SK-N-SH (cell line): ENCODE measurements at regions not wholly inside any gene's neighbourhood (a gene's known extent, or its start where the extent isn't known, plus 50 kb on each side); places are given as distances from the start of the nearest gene placed in this dataset.

ENCODE experiments used
- CTCF ChIA-PET: fragments of 300-600, 350-600 bp; formaldehyde crosslinking; extraction: SDS; loops from one replicate; lab custom pipeline; 2021; lab: Yijun Ruan, JAX
- POLR2A ChIA-PET: fragments of 350-600 bp; sonication (Branson Sonifier 250); formaldehyde crosslinking; extraction: SDS; loops from one replicate; lab custom pipeline; 2020; ENCODE audit warnings: antibody characterized with exemption, inconsistent platforms; lab: Yijun Ruan, JAX
- DNase-seq: peaks from one replicate; pipeline ENCODE4 v3.0.0; 2012
- H2AFZ ChIP-seq: fragments of 200-600 bp; sonication (generic); 2 replicates; pipeline ENCODE4 v1.8.1; 2016; ENCODE audit warnings: antibody characterized with exemption, mild to moderate bottlenecking, low read depth
- H3F3A ChIP-seq: fragments of 200-600 bp; sonication (generic); replicated peaks from 2 replicates; pipeline ENCODE3; 2016; ENCODE audit warnings: antibody characterized with exemption, mild to moderate bottlenecking; ENCODE audit not compliant: insufficient read depth
- H3K27ac ChIP-seq, 2 experiments: fragments of 200-500 bp in 1 of 2; fragments of 200-600 bp in 1 of 2; sonication (Bioruptor generic) in 1 of 2; sonication (generic), shearing (Covaris generic) in 1 of 2; 2 replicates each; pipeline versions ENCODE4 v1.5.1 to v1.6.1; 2014 to 2016; ENCODE audit warnings: low read depth in 2 of 2, inconsistent platforms in 1 of 2, low read length in 1 of 2, mild to moderate bottlenecking in 1 of 2, mixed read lengths in 1 of 2
- H3K27me3 ChIP-seq: fragments of 200-600 bp; sonication (generic), shearing (Covaris generic); 2 replicates; pipeline ENCODE4 v1.6.1; 2016; ENCODE audit warnings: mixed run types; ENCODE audit not compliant: insufficient read depth
- H3K36me3 ChIP-seq, 2 experiments: fragments of 200-500 bp in 1 of 2; fragments of 200-600 bp in 1 of 2; sonication (Bioruptor generic) in 1 of 2; sonication (generic) in 1 of 2; replicated peaks in 1 of 2; 2 replicates each; pipeline versions ENCODE3 to v1.5.1; 2014 to 2016; ENCODE audit warnings: low read length in 1 of 2, mild to moderate bottlenecking in 1 of 2; ENCODE audit not compliant: insufficient read depth in 2 of 2, control insufficient read depth in 1 of 2
- H3K4me1 ChIP-seq, 2 experiments: fragments of 200-500 bp in 1 of 2; fragments of 200-600 bp in 1 of 2; sonication (Bioruptor generic) in 1 of 2; sonication (generic), shearing (Covaris generic) in 1 of 2; 2 replicates each; pipeline versions ENCODE4 v1.5.1 to v1.6.1; 2014 to 2016; ENCODE audit warnings: low read depth in 1 of 2, low read length in 1 of 2, mixed run types in 1 of 2; ENCODE audit not compliant: insufficient read depth in 2 of 2, control insufficient read depth in 1 of 2
- H3K4me2 ChIP-seq: fragments of 200-600 bp; sonication (generic), shearing (Covaris generic); 2 replicates; pipeline ENCODE4 v1.6.1; 2017; ENCODE audit warnings: mixed run types
- H3K4me3 ChIP-seq, 2 experiments: fragments of 200-500 bp in 1 of 2; fragments of 200-600 bp in 1 of 2; sonication (Bioruptor generic) in 1 of 2; sonication (generic), shearing (Covaris generic) in 1 of 2; 2 replicates each; pipeline versions ENCODE4 v1.5.1 to v1.8.1; 2014 to 2016; ENCODE audit warnings: low read depth in 2 of 2, inconsistent platforms in 1 of 2, low read length in 1 of 2, mild to moderate bottlenecking in 1 of 2, mixed read lengths in 1 of 2, moderate library complexity in 1 of 2
- H3K79me2 ChIP-seq: fragments of 200-600 bp; sonication (generic); 2 replicates; pipeline ENCODE4 v1.8.1; 2017; ENCODE audit warnings: mild to moderate bottlenecking; ENCODE audit not compliant: insufficient read depth
- H3K9ac ChIP-seq: fragments of 200-600 bp; sonication (generic); 2 replicates; pipeline ENCODE4 v1.6.1; 2017; ENCODE audit warnings: mixed run types
- H3K9me2 ChIP-seq: fragments of 200-600 bp; sonication (generic); 2 replicates; pipeline ENCODE4 v1.6.1; 2017; ENCODE audit warnings: mixed run types
- H3K9me3 ChIP-seq: fragments of 200-600 bp; sonication (generic); 2 replicates; pipeline ENCODE4 v1.6.1; 2017; ENCODE audit warnings: mixed run types, mild to moderate bottlenecking, moderate library complexity
- H4K20me1 ChIP-seq: fragments of 200-600 bp; sonication (generic); 2 replicates; pipeline ENCODE4 v1.6.1; 2017; ENCODE audit warnings: mild to moderate bottlenecking, mixed run types; ENCODE audit not compliant: insufficient read depth
- CHD2 ChIP-seq: fragments of 150-350 bp; IDR thresholded peaks from 2 replicates; pipeline ENCODE4 v1.6.1; 2018; ENCODE audit warnings: low read length; ENCODE audit not compliant: partially characterized antibody
- ELF1 ChIP-seq: IDR thresholded peaks from 2 replicates; pipeline ENCODE4 v1.4.0; 2012
- EZH2phosphoT487 ChIP-seq: fragments of 200-600 bp; sonication (generic); IDR thresholded peaks from 2 replicates; pipeline ENCODE4 v1.6.1; 2017; ENCODE audit warnings: low read depth, mixed run types, mild to moderate bottlenecking, antibody characterized with exemption, moderate library complexity, borderline replicate concordance
- FOXJ3 ChIP-seq: sonication (generic); formaldehyde crosslinking; IDR thresholded peaks from 2 replicates; pipeline ENCODE4 v1.5.1; 2020; ENCODE audit warnings: mild to moderate bottlenecking, missing genetic modification reagents
- IRF3 ChIP-seq: fragments of 150-350 bp; IDR thresholded peaks from 2 replicates; pipeline ENCODE4 v1.6.1; 2016; ENCODE audit warnings: mild to moderate bottlenecking, low read depth, low read length
- JUND ChIP-seq: IDR thresholded peaks from 2 replicates; pipeline ENCODE4 v1.4.0; 2012
- MEF2A ChIP-seq: IDR thresholded peaks from 2 replicates; pipeline ENCODE4 v1.4.0; 2012; ENCODE audit warnings: low read depth, borderline replicate concordance
- MXI1 ChIP-seq: IDR thresholded peaks from 2 replicates; pipeline ENCODE4 v1.6.1; 2012; ENCODE audit warnings: mild to moderate bottlenecking, low read depth, low read length, improper control_type of control experiment
- NFIC ChIP-seq: IDR thresholded peaks from 2 replicates; pipeline ENCODE4 v1.4.0; 2012; ENCODE audit warnings: borderline replicate concordance
- NRF1 ChIP-seq: IDR thresholded peaks from 2 replicates; pipeline ENCODE4 v1.6.1; 2012; ENCODE audit warnings: low read depth, mild to moderate bottlenecking, low read length
- POLR2AphosphoS5 ChIP-seq: IDR thresholded peaks from 2 replicates; pipeline ENCODE4 v1.6.1; 2012; ENCODE audit warnings: low read depth, low read length
- RCOR1 ChIP-seq: fragments of 150-350 bp; IDR thresholded peaks from 2 replicates; pipeline ENCODE4 v1.6.1; 2017; ENCODE audit warnings: antibody characterized with exemption, low read length
- RFX5 ChIP-seq: IDR thresholded peaks from 2 replicates; pipeline ENCODE4 v1.6.1; 2012; ENCODE audit warnings: mild to moderate bottlenecking, improper control_type of control experiment, low read length
- RXRA ChIP-seq: IDR thresholded peaks from 2 replicates; pipeline ENCODE4 v1.4.0; 2012; ENCODE audit warnings: low read depth, mild to moderate bottlenecking, borderline replicate concordance
- TAF1 ChIP-seq: IDR thresholded peaks from 2 replicates; pipeline ENCODE4 v1.6.1; 2012; ENCODE audit warnings: low read depth, mild to moderate bottlenecking, low read length, moderate library complexity, borderline replicate concordance
- TCF12 ChIP-seq: IDR thresholded peaks from 2 replicates; pipeline ENCODE4 v1.4.0; 2012
- TEAD4 ChIP-seq: IDR thresholded peaks from 2 replicates; pipeline ENCODE4 v1.4.0; 2012; ENCODE audit warnings: mild to moderate bottlenecking, borderline replicate concordance; ENCODE audit not compliant: insufficient read depth
- YY1 ChIP-seq: IDR thresholded peaks from 2 replicates; pipeline ENCODE4 v1.4.0; 2012; ENCODE audit warnings: low read depth, mild to moderate bottlenecking
- ZBTB33 ChIP-seq: IDR thresholded peaks from 2 replicates; pipeline ENCODE4 v1.4.0; 2012; ENCODE audit warnings: low read depth, borderline replicate concordance
- WGBS: methylation state at CpG from one replicate; pipeline ENCODE4 v1.1.6; 2017; ENCODE audit warnings: low lambda C conversion rate; 5-methylcytosine and 5-hydroxymethylcytosine counted together
- TF ChIP-seq, protein P1 (sequence below): IDR thresholded peaks from 2 replicates; pipeline ENCODE4; 2012

- TF ChIP-seq NRF1 (no peak), IRF3 (no peak), EZH2phosphoT487 (no peak), TAF1 (no peak), CHD2 (no peak), YY1 (no peak), TEAD4 (no peak), POLR2AphosphoS5 (no peak), ELF1 (no peak), RCOR1 (no peak), NFIC (no peak), FOXJ3 (no peak), RFX5 (no peak), RXRA (no peak), JUND (no peak)
- TF ChIP-seq, protein P1, sequence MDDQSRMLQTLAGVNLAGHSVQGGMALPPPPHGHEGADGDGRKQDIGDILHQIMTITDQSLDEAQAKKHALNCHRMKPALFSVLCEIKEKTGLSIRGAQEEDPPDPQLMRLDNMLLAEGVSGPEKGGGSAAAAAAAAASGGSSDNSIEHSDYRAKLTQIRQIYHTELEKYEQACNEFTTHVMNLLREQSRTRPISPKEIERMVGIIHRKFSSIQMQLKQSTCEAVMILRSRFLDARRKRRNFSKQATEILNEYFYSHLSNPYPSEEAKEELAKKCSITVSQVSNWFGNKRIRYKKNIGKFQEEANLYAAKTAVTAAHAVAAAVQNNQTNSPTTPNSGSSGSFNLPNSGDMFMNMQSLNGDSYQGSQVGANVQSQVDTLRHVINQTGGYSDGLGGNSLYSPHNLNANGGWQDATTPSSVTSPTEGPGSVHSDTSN, result no peak
- Histone ChIP-seq H4K20me1 (no peaks in the 10 kb centered on the region), H3K27me3 (no peaks in the 10 kb centered on the region), H2AFZ (no peak overlapping the region), H3K9me2 (no peaks in the 10 kb centered on the region), H3K4me1 (peaks cover 0 to 4% of the 10 kb centered on the region in 2 experiments; a peak in 1 of 4 replicates), H3K36me3 (no peaks in the 10 kb centered on the region), H3F3A (no peaks in the 10 kb centered on the region), H3K4me3 (no peak overlapping the region), H3K27ac (no peak overlapping the region), H3K9me3 (no peaks in the 10 kb centered on the region), H3K4me2 (no peak overlapping the region), H3K9ac (no peak overlapping the region), H3K79me2 (no peaks in the 10 kb centered on the region)
- 100% methylated on average over 1 of the region's 1 CpG for WGBS
- ChIA-PET POLR2A (no interaction called here), CTCF (no interaction called here)
- no peak for DNase-seq
Observed at GRCh38 chr15:35646790-35647189, 100.8 kb upstream of the DPH6 start.

DNA sequence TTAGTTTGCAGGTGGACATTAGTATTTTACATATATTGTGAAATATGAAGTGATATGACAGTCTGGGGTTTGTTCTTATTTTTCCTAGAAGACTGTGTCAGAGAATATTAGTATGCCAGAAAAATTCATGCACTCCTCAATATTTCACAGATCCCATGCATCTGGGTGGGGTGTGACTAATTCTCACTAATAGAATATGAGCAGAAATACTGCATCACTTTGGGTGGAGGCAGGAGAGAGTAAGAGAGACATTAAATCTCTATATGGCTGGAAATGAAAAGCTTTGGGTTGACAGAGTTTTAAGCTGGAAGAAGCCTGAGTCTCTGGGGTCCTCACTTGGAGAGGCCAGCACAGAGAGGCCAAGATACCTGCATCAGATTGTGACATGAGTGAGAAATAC lies 101.3 kb upstream of the DPH6 start:
- Histone ChIP-seq H3K36me3 (no peaks in the 10 kb centered on the region), H3F3A (no peaks in the 10 kb centered on the region), H3K27me3 (no peaks in the 10 kb centered on the region), H3K4me2 (no peak overlapping the region), H3K4me1 (peaks cover 0 to 4% of the 10 kb centered on the region in 2 experiments; a peak in 1 of 4 replicates), H3K27ac (no peak overlapping the region), H3K9ac (no peak overlapping the region), H3K9me2 (no peaks in the 10 kb centered on the region), H4K20me1 (no peaks in the 10 kb centered on the region), H3K9me3 (no peaks in the 10 kb centered on the region), H2AFZ (no peak overlapping the region), H3K4me3 (no peak overlapping the region), H3K79me2 (no peaks in the 10 kb centered on the region)
- no peak for DNase-seq
- CTCF ChIA-PET, result no interaction called here
- POLR2A ChIA-PET, result no interaction called here
- TF ChIP-seq MXI1 (no peak), EZH2phosphoT487 (no peak), FOXJ3 (no peak), TEAD4 (no peak), MEF2A (no peak), YY1 (no peak), TCF12 (no peak), NRF1 (no peak), ZBTB33 (no peak), RFX5 (no peak)
- TF ChIP-seq, protein P1, result no peak
